H1 (cell line): ENCODE measurements at regions not wholly inside any gene's neighbourhood (a gene's known extent, or its start where the extent isn't known, plus 50 kb on each side); places are given as distances from the start of the nearest gene placed in this dataset.

Experiments used
- CTCF ChIA-PET: fragments of 300-600 bp; sonication (Branson Sonifier 250); formaldehyde crosslinking; loops from one replicate; lab custom pipeline; 2021; ENCODE audit not compliant: partially characterized antibody; lab: Charles Lee
- POLR2A ChIA-PET: fragments of 300-600 bp; sonication (Branson Sonifier 250); formaldehyde crosslinking; loops from one replicate; lab custom pipeline; 2021; ENCODE audit warnings: inconsistent platforms; ENCODE audit not compliant: partially characterized antibody; lab: Charles Lee
- DNase-seq, 2 experiments: peaks; one replicate each; pipeline versions ENCODE4 v3.0.0 to v3.0.0-alpha.2; 2010 to 2022; ENCODE audit warnings: low spot score in 2 of 2, low read depth in 1 of 2, mixed read lengths in 1 of 2
- FAIRE-seq: peaks from 2 replicates; lab custom pipeline; 2011; peaks lifted over from hg19 to GRCh38; lab: Jason Lieb, UNC
- H2AFZ ChIP-seq: 2 replicates; pipeline ENCODE4 v1.8.1; 2012; ENCODE audit warnings: low read length, inconsistent platforms
- H2AK5ac ChIP-seq: 2 replicates; pipeline ENCODE4 v1.6.1; 2013; ENCODE audit warnings: low read depth, low read length
- H2BK120ac ChIP-seq: replicated peaks from 2 replicates; pipeline ENCODE3; 2013; ENCODE audit warnings: low read depth, low read length, inconsistent platforms
- H2BK12ac ChIP-seq: 2 replicates; pipeline ENCODE4 v1.6.1; 2013; ENCODE audit warnings: low read depth, low read length
- H2BK15ac ChIP-seq: 2 replicates; pipeline ENCODE4 v1.6.1; 2013; ENCODE audit warnings: low read length
- H2BK20ac ChIP-seq: 2 replicates; pipeline ENCODE4 v1.6.1; 2013; ENCODE audit warnings: low read length
- H2BK5ac ChIP-seq: 2 replicates; pipeline ENCODE4 v1.6.1; 2013; ENCODE audit warnings: low read depth, low read length
- H3K14ac ChIP-seq: 2 replicates; pipeline ENCODE4 v1.6.1; 2013; ENCODE audit warnings: inconsistent platforms; ENCODE audit not compliant: insufficient read length
- H3K18ac ChIP-seq: 2 replicates; pipeline ENCODE4 v1.6.1; 2013; ENCODE audit warnings: low read length; ENCODE audit errors: extremely low read depth
- H3K23ac ChIP-seq: 2 replicates; pipeline ENCODE4 v1.6.1; 2013; ENCODE audit warnings: inconsistent platforms; ENCODE audit not compliant: insufficient read length
- H3K23me2 ChIP-seq: 2 replicates; pipeline ENCODE4 v1.6.1; 2013; ENCODE audit warnings: low read depth, low read length
- H3K27ac ChIP-seq: 2 replicates; pipeline ENCODE4 v1.6.1; 2011; ENCODE audit warnings: low read depth, low read length, inconsistent platforms
- H3K27me3 ChIP-seq, 4 experiments: replicated peaks in 1 of 4; 1 replicate in 1 of 4; 2 replicates in 3 of 4; pipeline versions ENCODE4 v1.6.1 to v1.8.1; 2011 to 2013; ENCODE audit warnings: low read length in 3 of 4, mild to moderate bottlenecking in 3 of 4, inconsistent platforms in 2 of 4, mixed read lengths in 2 of 4, moderate library complexity in 1 of 4; ENCODE audit not compliant: control insufficient read depth in 3 of 4, insufficient read depth in 3 of 4; ENCODE audit errors: extremely low read depth in 1 of 4
- H3K36me3 ChIP-seq, 4 experiments: 2 replicates each; pipeline versions ENCODE4 v1.6.1 to v1.8.1; 2011 to 2013; ENCODE audit warnings: mild to moderate bottlenecking in 4 of 4, low read length in 3 of 4, moderate library complexity in 2 of 4, control low read depth in 1 of 4, inconsistent platforms in 1 of 4; ENCODE audit not compliant: insufficient read depth in 4 of 4, control insufficient read depth in 2 of 4
- H3K4ac ChIP-seq: replicated peaks from 2 replicates; pipeline ENCODE3; 2013; ENCODE audit warnings: low read length, low read depth, mixed read lengths, inconsistent platforms; ENCODE audit not compliant: insufficient read length
- H3K4me1 ChIP-seq, 4 experiments: replicated peaks in 1 of 4; 1 replicate in 1 of 4; 2 replicates in 3 of 4; pipeline versions ENCODE4 v1.6.1 to v1.8.1; 2011 to 2013; ENCODE audit warnings: low read length in 3 of 4, inconsistent platforms in 2 of 4, mixed read lengths in 1 of 4; ENCODE audit not compliant: insufficient read depth in 4 of 4, control insufficient read depth in 3 of 4
- H3K4me2 ChIP-seq, 2 experiments: 2 replicates each; pipeline versions ENCODE4 v1.6.1 to v1.8.1; 2011 to 2013; ENCODE audit warnings: low read depth in 2 of 2, low read length in 2 of 2, control low read depth in 1 of 2, inconsistent platforms in 1 of 2, mild to moderate bottlenecking in 1 of 2; ENCODE audit not compliant: insufficient read depth in 1 of 2
- H3K4me3 ChIP-seq, 4 experiments: fragments of 200-600, 300-600 bp in 1 of 4; sonication (generic), shearing (Covaris generic), sonication (Bioruptor Twin) in 1 of 4; 2 replicates each; pipeline versions ENCODE4 v1.5.1 to v1.8.1; 2011 to 2016; ENCODE audit warnings: low read length in 4 of 4, low read depth in 3 of 4, control low read depth in 2 of 4, inconsistent platforms in 2 of 4, mild to moderate bottlenecking in 2 of 4, mixed read lengths in 1 of 4, moderate library complexity in 1 of 4; ENCODE audit not compliant: insufficient read depth in 2 of 4; ENCODE audit errors: extremely low read depth in 1 of 4
- H3K56ac ChIP-seq: replicated peaks from 2 replicates; pipeline ENCODE3; 2013; ENCODE audit warnings: low read depth, mild to moderate bottlenecking, mixed read lengths, low read length, inconsistent platforms; ENCODE audit not compliant: insufficient read length
- H3K79me1 ChIP-seq: 2 replicates; pipeline ENCODE4 v1.6.1; 2013; ENCODE audit warnings: low read depth, low read length, control low read depth
- H3K79me2 ChIP-seq, 2 experiments: 2 replicates each; pipeline versions ENCODE4 v1.6.1 to v1.8.1; 2012 to 2013; ENCODE audit warnings: low read length in 2 of 2, mild to moderate bottlenecking in 2 of 2, inconsistent platforms in 1 of 2; ENCODE audit not compliant: insufficient read depth in 2 of 2, control insufficient read depth in 1 of 2
- H3K9ac ChIP-seq, 4 experiments: replicated peaks in 1 of 4; 1 replicate in 1 of 4; 2 replicates in 3 of 4; pipeline versions ENCODE4 v1.6.1 to v1.8.1; 2011 to 2013; ENCODE audit warnings: low read depth in 3 of 4, low read length in 3 of 4, control low read depth in 2 of 4, mild to moderate bottlenecking in 2 of 4, moderate library complexity in 2 of 4, inconsistent platforms in 1 of 4; ENCODE audit errors: extremely low read depth in 1 of 4
- H3K9me3 ChIP-seq, 2 experiments: 2 replicates each; pipeline versions ENCODE4 v1.6.1 to v1.8.1; 2012 to 2013; ENCODE audit warnings: mild to moderate bottlenecking in 2 of 2, moderate library complexity in 2 of 2, control low read depth in 1 of 2, inconsistent platforms in 1 of 2, low read depth in 1 of 2, low read length in 1 of 2, mixed read lengths in 1 of 2; ENCODE audit not compliant: insufficient read depth in 2 of 2
- H4K20me1 ChIP-seq, 2 experiments: replicated peaks in 1 of 2; 2 replicates each; pipeline versions ENCODE3 to v1.8.1; 2011 to 2013; ENCODE audit warnings: inconsistent platforms in 2 of 2, low read length in 2 of 2, mild to moderate bottlenecking in 1 of 2; ENCODE audit not compliant: insufficient read depth in 2 of 2, control insufficient read depth in 1 of 2
- H4K5ac ChIP-seq: 2 replicates; pipeline ENCODE4 v1.6.1; 2013; ENCODE audit warnings: low read length, low read depth, mixed read lengths, inconsistent platforms; ENCODE audit not compliant: insufficient read length
- H4K8ac ChIP-seq: 2 replicates; pipeline ENCODE4 v1.8.0; 2013; ENCODE audit warnings: mild to moderate bottlenecking, moderate library complexity, low read length, inconsistent platforms; ENCODE audit not compliant: insufficient read depth; ENCODE audit errors: extremely low read depth
- H4K91ac ChIP-seq: replicated peaks from 2 replicates; pipeline ENCODE3; 2013; ENCODE audit warnings: low read length, mixed read lengths, inconsistent platforms; ENCODE audit not compliant: insufficient read length
- ASH2L ChIP-seq: fragments of 200-600, 300-600 bp; sonication (generic); IDR thresholded peaks from one replicate; pipeline ENCODE4 v1.7.1; 2017; ENCODE audit warnings: low read length
- BCL11A ChIP-seq, 2 experiments: IDR thresholded peaks; one replicate each; pipeline ENCODE4 v1.6.1; 2011; ENCODE audit warnings: low read depth in 2 of 2, low read length in 2 of 2, mild to moderate bottlenecking in 2 of 2
- CREB1 ChIP-seq: IDR thresholded peaks from 2 replicates; pipeline ENCODE4 v1.6.1; 2012; ENCODE audit warnings: inconsistent platforms
- EGR1 ChIP-seq: IDR thresholded peaks from 2 replicates; pipeline ENCODE4 v1.6.1; 2011; ENCODE audit warnings: low read depth, low read length, borderline replicate concordance
- KDM5A ChIP-seq: fragments of 200-600 bp; IDR thresholded peaks from 2 replicates; pipeline ENCODE4 v1.7.1; 2012; ENCODE audit warnings: mild to moderate bottlenecking, low read length, inconsistent platforms, mixed read lengths
- PHF8 ChIP-seq: fragments of 200-600 bp; sonication (generic); conservative IDR thresholded peaks from 2 replicates; pipeline ENCODE4 v1.7.1; 2012; ENCODE audit warnings: low read depth, mild to moderate bottlenecking, inconsistent platforms, low read length, moderate library complexity
- RAD21 ChIP-seq, 2 experiments: IDR thresholded peaks in 1 of 2; conservative IDR thresholded peaks in 1 of 2; 2 replicates each; pipeline ENCODE4 v1.6.1; 2011; ENCODE audit warnings: low read depth in 2 of 2, low read length in 2 of 2, improper control_type of control experiment in 1 of 2, inconsistent platforms in 1 of 2, mild to moderate bottlenecking in 1 of 2, moderate library complexity in 1 of 2
- RBBP5 ChIP-seq: IDR thresholded peaks from 2 replicates; pipeline ENCODE4 v1.7.1; 2012; ENCODE audit warnings: low read depth, mild to moderate bottlenecking, inconsistent platforms, low read length, moderate library complexity, borderline replicate concordance
- SIX5 ChIP-seq: IDR thresholded peaks from 2 replicates; pipeline ENCODE4 v1.6.1; 2011; ENCODE audit warnings: mild to moderate bottlenecking, low read depth, low read length
- TAF1 ChIP-seq: IDR thresholded peaks from 2 replicates; pipeline ENCODE4 v1.6.1; 2011; ENCODE audit warnings: mild to moderate bottlenecking, low read depth, low read length
- TEAD4 ChIP-seq: IDR thresholded peaks from 2 replicates; pipeline ENCODE4 v1.6.1; 2012; ENCODE audit warnings: low read depth, low read length, inconsistent platforms, mixed read lengths
- WGBS, 2 experiments: shearing (Covaris generic) in 1 of 2; methylation state at CpG; one replicate each; pipeline versions ENCODE4 v1.1.6 to v1.1.7; 2013 to 2015; ENCODE audit warnings: low lambda C conversion rate in 2 of 2, mixed read lengths in 2 of 2, inconsistent platforms in 1 of 2, low coverage in 1 of 2, missing lambda C conversion rate in 1 of 2; ENCODE audit not compliant: insufficient replicate concordance in 2 of 2, insufficient coverage in 1 of 2, insufficient read length in 1 of 2; ENCODE audit errors: extremely low coverage in 1 of 2, missing lambda C conversion rate in 1 of 2; 5-methylcytosine and 5-hydroxymethylcytosine counted together
- TF ChIP-seq, protein P1 (sequence below): IDR thresholded peaks from 2 replicates; pipeline ENCODE4 v1.6.1; 2012; ENCODE audit warnings: inconsistent platforms
- TF ChIP-seq, protein P2 (sequence below): IDR thresholded peaks from 2 replicates; pipeline ENCODE4 v1.6.1; 2012; ENCODE audit warnings: low read length, inconsistent platforms

GRCh38 chr2:174686430-174686829 lies 77.8 kb downstream of the CHRNA1 start:
- WGBS, 2 experiments = 79% methylated on average over 1 of the region's 1 CpG; no CpG with 5 or more reads in 1 of the 2 experiments
- H3K4me3 ChIP-seq = no peak overlapping the region
- H2BK5ac ChIP-seq = no peak overlapping the region
- H2BK15ac ChIP-seq = no peak overlapping the region
- no peaks in the 10 kb centered on the region for H3K79me1 ChIP-seq
- ChIA-PET CTCF (interaction anchor here (0.6 to 11.2 kb wide), 10 partner anchors 11 to 349 kb away, joined by 3 to 170 read pairs (median 3); no protein-coding TSS in a partner anchor), POLR2A (no interaction called here)
- peaks cover 0 to 21% (median 14%) of the 10 kb centered on the region in 4 experiments; a peak in 6 of 7 replicates for H3K27me3 ChIP-seq
- no peaks in the 10 kb centered on the region for H3K79me2 ChIP-seq
- no peaks in the 10 kb centered on the region for H4K20me1 ChIP-seq
- H3K14ac ChIP-seq = no peak overlapping the region
- H3K23me2 ChIP-seq = peaks cover 12% of the 10 kb centered on the region; the same call in 1 of the 2 replicates
- H3K9me3 ChIP-seq = no peaks in the 10 kb centered on the region
- H3K4ac ChIP-seq = no peak overlapping the region
- no peaks in the 10 kb centered on the region for H3K36me3 ChIP-seq
- no peak overlapping the region for H3K56ac ChIP-seq
- no peak overlapping the region for H4K91ac ChIP-seq
- H3K23ac ChIP-seq = no peak overlapping the region
- no peak overlapping the region for H4K5ac ChIP-seq
- H2BK20ac ChIP-seq = no peak overlapping the region
- H2AFZ ChIP-seq = no peak overlapping the region
- H2BK120ac ChIP-seq = no peak overlapping the region
- H3K18ac ChIP-seq = no peak overlapping the region
- H3K9ac ChIP-seq = no peak overlapping the region
- no peak overlapping the region for H3K4me2 ChIP-seq
- no peak overlapping the region for H3K27ac ChIP-seq
- DNase-seq = no peak
- no peak overlapping the region for H2BK12ac ChIP-seq
- FAIRE-seq = no peak
- H3K4me1 ChIP-seq = peaks cover 2 to 6% (median 2%) of the 10 kb centered on the region in 4 experiments; a peak in 5 of 7 replicates
- H4K8ac ChIP-seq = no peak overlapping the region
- H2AK5ac ChIP-seq = no peak overlapping the region
- TF ChIP-seq CREB1 (no peak), RBBP5 (no peak), TAF1 (no peak), ASH2L (no peak), SIX5 (no peak), KDM5A (no peak), RAD21 (IDR thresholded peaks at IDR 0.05 in 1 of 2, conservative IDR thresholded peaks at IDR 0.05 in 1 of 2; ENCODE audit: low read depth in 2 of 2, low read length in 2 of 2) (no peak), TEAD4 (no peak), EGR1 (no peak), BCL11A (IDR thresholded peaks at IDR 0.05; ENCODE audit: low read depth in 2 of 2, low read length in 2 of 2) (no peak), PHF8 (no peak)
- TF ChIP-seq, protein P1, sequence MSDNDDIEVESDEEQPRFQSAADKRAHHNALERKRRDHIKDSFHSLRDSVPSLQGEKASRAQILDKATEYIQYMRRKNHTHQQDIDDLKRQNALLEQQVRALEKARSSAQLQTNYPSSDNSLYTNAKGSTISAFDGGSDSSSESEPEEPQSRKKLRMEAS = no peak
- TF ChIP-seq, protein P2, sequence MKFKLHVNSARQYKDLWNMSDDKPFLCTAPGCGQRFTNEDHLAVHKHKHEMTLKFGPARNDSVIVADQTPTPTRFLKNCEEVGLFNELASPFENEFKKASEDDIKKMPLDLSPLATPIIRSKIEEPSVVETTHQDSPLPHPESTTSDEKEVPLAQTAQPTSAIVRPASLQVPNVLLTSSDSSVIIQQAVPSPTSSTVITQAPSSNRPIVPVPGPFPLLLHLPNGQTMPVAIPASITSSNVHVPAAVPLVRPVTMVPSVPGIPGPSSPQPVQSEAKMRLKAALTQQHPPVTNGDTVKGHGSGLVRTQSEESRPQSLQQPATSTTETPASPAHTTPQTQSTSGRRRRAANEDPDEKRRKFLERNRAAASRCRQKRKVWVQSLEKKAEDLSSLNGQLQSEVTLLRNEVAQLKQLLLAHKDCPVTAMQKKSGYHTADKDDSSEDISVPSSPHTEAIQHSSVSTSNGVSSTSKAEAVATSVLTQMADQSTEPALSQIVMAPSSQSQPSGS = no peak
